ENCODE measurements at regions not wholly inside any gene's neighbourhood (a gene's known extent, or its start where the extent isn't known, plus 50 kb on each side); places are given as distances from the start of the nearest gene placed in this dataset.

DNA sequence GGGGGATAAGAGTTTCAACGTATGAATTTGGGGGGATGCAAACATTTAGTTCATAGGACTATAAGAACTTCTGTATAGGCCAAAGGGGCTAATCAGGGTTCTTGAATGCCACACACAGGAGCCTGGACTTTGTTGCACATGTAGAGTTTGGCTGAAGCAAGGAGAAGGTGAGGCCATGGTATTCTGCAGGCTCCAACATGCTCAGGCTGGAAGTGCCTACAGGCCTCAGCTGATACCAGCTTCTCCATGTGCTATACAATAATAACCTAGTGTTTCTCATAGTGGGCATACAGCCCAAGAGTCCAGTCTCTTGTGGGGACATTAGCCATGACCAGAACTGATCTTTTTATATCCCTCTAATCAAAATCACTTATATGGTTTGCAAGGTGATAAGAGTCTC is 399.7 kb upstream of the MCTP2 start:
- DNase-seq (ENCODE audit: low read depth, low spot score) = no peak
- POLR2A ChIA-PET = no interaction called here
- WGBS (ENCODE audit: insufficient coverage, insufficient replicate concordance, low lambda C conversion rate, missing lambda C conversion rate) = 0% methylated on average over 1 of the region's 1 CpG
- no peak overlapping the region for H3K9ac ChIP-seq (ENCODE audit: control insufficient read depth, insufficient read depth, low read length)
- no peak for FAIRE-seq
- H3K36me3 ChIP-seq (ENCODE audit: control insufficient read depth in 2 of 2, insufficient read depth in 2 of 2, low read length in 1 of 2) = no peaks in the 10 kb centered on the region
- ATAC-seq = no peak
- H2AFZ ChIP-seq (ENCODE audit: control insufficient read depth, low read depth, low read length) = no peak overlapping the region
- in situ Hi-C loops (cut with MboI) = no loop called here
- H3K27ac ChIP-seq (ENCODE audit: control insufficient read depth, insufficient read depth) = no peak overlapping the region
- H3K4me1 ChIP-seq (ENCODE audit: control insufficient read depth, insufficient read depth, low read length) = no peaks in the 10 kb centered on the region
- no peaks in the 10 kb centered on the region for H4K20me1 ChIP-seq (ENCODE audit: control insufficient read depth, insufficient read depth)
- SMC1A ChIA-PET (ENCODE audit: uncharacterized antibody, unreplicated experiment) = no interaction called here
- H3K4me2 ChIP-seq (ENCODE audit: control insufficient read depth, insufficient read depth) = no peak overlapping the region
- no TSS peak for BruUV-seq (replicated peaks)
- TF ChIP-seq RBBP5 (conservative IDR thresholded peaks at IDR 0.05) (no peak), TCF3 (IDR thresholded peaks at IDR 0.05; ENCODE audit: borderline replicate concordance, insufficient read depth, low read depth, low read length) (no peak), POLR2AphosphoS5 (IDR thresholded peaks at IDR 0.05; ENCODE audit: low read length) (no peak), ZNF24 (IDR thresholded peaks at IDR 0.05) (no peak), RB1 (IDR thresholded peaks at IDR 0.05; ENCODE audit: borderline replicate concordance) (no peak), HDAC2 (IDR thresholded peaks at IDR 0.05) (no peak), POLR2AphosphoS2 (IDR thresholded peaks at IDR 0.05; ENCODE audit: low read depth, low read length) (no peak), ZNF274 (IDR thresholded peaks at IDR 0.05; ENCODE audit: insufficient read depth, insufficient read length) (no peak), RAD21 (IDR thresholded peaks at IDR 0.05; ENCODE audit: insufficient read depth, low read depth, low read length) (no peak), JUND (IDR thresholded peaks at IDR 0.05; ENCODE audit: low read depth, low read length) (no peak), FOXK2 (IDR thresholded peaks at IDR 0.05) (no peak), ESRRA (IDR thresholded peaks at IDR 0.05; ENCODE audit: low read length) (no peak), MXI1 (IDR thresholded peaks at IDR 0.05; ENCODE audit: low read depth, low read length) (no peak)
- TF ChIP-seq, protein P1, sequence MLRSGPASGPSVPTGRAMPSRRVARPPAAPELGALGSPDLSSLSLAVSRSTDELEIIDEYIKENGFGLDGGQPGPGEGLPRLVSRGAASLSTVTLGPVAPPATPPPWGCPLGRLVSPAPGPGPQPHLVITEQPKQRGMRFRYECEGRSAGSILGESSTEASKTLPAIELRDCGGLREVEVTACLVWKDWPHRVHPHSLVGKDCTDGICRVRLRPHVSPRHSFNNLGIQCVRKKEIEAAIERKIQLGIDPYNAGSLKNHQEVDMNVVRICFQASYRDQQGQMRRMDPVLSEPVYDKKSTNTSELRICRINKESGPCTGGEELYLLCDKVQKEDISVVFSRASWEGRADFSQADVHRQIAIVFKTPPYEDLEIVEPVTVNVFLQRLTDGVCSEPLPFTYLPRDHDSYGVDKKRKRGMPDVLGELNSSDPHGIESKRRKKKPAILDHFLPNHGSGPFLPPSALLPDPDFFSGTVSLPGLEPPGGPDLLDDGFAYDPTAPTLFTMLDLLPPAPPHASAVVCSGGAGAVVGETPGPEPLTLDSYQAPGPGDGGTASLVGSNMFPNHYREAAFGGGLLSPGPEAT (IDR thresholded peaks at IDR 0.05; ENCODE audit: low read depth) = no peak
- TF ChIP-seq, protein P2, sequence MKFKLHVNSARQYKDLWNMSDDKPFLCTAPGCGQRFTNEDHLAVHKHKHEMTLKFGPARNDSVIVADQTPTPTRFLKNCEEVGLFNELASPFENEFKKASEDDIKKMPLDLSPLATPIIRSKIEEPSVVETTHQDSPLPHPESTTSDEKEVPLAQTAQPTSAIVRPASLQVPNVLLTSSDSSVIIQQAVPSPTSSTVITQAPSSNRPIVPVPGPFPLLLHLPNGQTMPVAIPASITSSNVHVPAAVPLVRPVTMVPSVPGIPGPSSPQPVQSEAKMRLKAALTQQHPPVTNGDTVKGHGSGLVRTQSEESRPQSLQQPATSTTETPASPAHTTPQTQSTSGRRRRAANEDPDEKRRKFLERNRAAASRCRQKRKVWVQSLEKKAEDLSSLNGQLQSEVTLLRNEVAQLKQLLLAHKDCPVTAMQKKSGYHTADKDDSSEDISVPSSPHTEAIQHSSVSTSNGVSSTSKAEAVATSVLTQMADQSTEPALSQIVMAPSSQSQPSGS (IDR thresholded peaks at IDR 0.05; ENCODE audit: low read length) = no peak
- TF ChIP-seq, protein P3, sequence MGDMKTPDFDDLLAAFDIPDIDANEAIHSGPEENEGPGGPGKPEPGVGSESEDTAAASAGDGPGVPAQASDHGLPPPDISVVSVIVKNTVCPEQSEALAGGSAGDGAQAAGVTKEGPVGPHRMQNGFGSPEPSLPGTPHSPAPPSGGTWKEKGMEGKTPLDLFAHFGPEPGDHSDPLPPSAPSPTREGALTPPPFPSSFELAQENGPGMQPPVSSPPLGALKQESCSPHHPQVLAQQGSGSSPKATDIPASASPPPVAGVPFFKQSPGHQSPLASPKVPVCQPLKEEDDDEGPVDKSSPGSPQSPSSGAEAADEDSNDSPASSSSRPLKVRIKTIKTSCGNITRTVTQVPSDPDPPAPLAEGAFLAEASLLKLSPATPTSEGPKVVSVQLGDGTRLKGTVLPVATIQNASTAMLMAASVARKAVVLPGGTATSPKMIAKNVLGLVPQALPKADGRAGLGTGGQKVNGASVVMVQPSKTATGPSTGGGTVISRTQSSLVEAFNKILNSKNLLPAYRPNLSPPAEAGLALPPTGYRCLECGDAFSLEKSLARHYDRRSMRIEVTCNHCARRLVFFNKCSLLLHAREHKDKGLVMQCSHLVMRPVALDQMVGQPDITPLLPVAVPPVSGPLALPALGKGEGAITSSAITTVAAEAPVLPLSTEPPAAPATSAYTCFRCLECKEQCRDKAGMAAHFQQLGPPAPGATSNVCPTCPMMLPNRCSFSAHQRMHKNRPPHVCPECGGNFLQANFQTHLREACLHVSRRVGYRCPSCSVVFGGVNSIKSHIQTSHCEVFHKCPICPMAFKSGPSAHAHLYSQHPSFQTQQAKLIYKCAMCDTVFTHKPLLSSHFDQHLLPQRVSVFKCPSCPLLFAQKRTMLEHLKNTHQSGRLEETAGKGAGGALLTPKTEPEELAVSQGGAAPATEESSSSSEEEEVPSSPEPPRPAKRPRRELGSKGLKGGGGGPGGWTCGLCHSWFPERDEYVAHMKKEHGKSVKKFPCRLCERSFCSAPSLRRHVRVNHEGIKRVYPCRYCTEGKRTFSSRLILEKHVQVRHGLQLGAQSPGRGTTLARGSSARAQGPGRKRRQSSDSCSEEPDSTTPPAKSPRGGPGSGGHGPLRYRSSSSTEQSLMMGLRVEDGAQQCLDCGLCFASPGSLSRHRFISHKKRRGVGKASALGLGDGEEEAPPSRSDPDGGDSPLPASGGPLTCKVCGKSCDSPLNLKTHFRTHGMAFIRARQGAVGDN (IDR thresholded peaks at IDR 0.05) = no peak
- TF ChIP-seq, protein P4, sequence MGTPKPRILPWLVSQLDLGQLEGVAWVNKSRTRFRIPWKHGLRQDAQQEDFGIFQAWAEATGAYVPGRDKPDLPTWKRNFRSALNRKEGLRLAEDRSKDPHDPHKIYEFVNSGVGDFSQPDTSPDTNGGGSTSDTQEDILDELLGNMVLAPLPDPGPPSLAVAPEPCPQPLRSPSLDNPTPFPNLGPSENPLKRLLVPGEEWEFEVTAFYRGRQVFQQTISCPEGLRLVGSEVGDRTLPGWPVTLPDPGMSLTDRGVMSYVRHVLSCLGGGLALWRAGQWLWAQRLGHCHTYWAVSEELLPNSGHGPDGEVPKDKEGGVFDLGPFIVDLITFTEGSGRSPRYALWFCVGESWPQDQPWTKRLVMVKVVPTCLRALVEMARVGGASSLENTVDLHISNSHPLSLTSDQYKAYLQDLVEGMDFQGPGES (IDR thresholded peaks at IDR 0.05) = no peak
- intact Hi-C loops (cut with micrococcal nuclease; ENCODE audit: unreplicated experiment) = no loop called here
- no peaks in the 10 kb centered on the region for H3K9me3 ChIP-seq (replicated peaks; ENCODE audit: control insufficient read depth, insufficient read depth, low read length)
- H3K4me3 ChIP-seq = no peak overlapping the region
- CTCF ChIA-PET = no interaction called here
- no peaks in the 10 kb centered on the region for H3K79me2 ChIP-seq (ENCODE audit: control insufficient read depth, insufficient read depth, low read length)
- RAD21 ChIA-PET (ENCODE audit: unreplicated experiment) = no interaction called here
- H3K27me3 ChIP-seq (replicated peaks in 1 of 2; ENCODE audit: control insufficient read depth in 2 of 2, insufficient read depth in 2 of 2, low read length in 1 of 2) = no peaks in the 10 kb centered on the region

All from GM12878 (cell line).